GM23338 (cell line): ENCODE measurements at regions not wholly inside any gene's neighbourhood (a gene's known extent, or its start where the extent isn't known, plus 50 kb on each side); places are given as distances from the start of the nearest gene placed in this dataset.

Source experiments
- ATAC-seq: fragments of 200-7000 bp; cut with Tn5 transposase; 3 replicates; pipeline ENCODE4 v1.9.1; 2020
- DNase-seq: peaks from one replicate; pipeline ENCODE4 v3.0.0-alpha.2; 2015; ENCODE audit warnings: low spot score
- H2AFZ ChIP-seq: fragments of 200-600 bp; sonication (generic); 2 replicates; pipeline ENCODE4 v1.8.0; 2016; ENCODE audit warnings: antibody characterized with exemption, mild to moderate bottlenecking, moderate library complexity
- H3F3A ChIP-seq: fragments of 200-600 bp; sonication (generic); replicated peaks from 2 replicates; pipeline ENCODE4 v1.8.0; 2017; ENCODE audit warnings: antibody characterized with exemption, mixed run types, low read depth
- H3K27ac ChIP-seq: fragments of 200-600 bp; sonication (generic); 2 replicates; pipeline ENCODE4 v1.6.1; 2016; ENCODE audit warnings: low read depth
- H3K27me3 ChIP-seq: fragments of 200-600 bp; sonication (generic); 2 replicates; pipeline ENCODE4 v1.8.0; 2016; ENCODE audit warnings: mild to moderate bottlenecking, mixed run types, moderate library complexity; ENCODE audit not compliant: insufficient read depth
- H3K36me3 ChIP-seq: fragments of 200-600 bp; sonication (generic); 2 replicates; pipeline ENCODE4 v1.8.0; 2016; ENCODE audit warnings: mild to moderate bottlenecking; ENCODE audit not compliant: insufficient read depth
- H3K4me1 ChIP-seq: fragments of 200-600 bp; sonication (generic); 2 replicates; pipeline ENCODE4 v1.8.0; 2016; ENCODE audit warnings: mild to moderate bottlenecking, moderate library complexity; ENCODE audit not compliant: insufficient read depth
- H3K4me2 ChIP-seq: fragments of 200-600 bp; sonication (generic); 2 replicates; pipeline ENCODE4 v1.7.1; 2017; ENCODE audit warnings: mixed run types
- H3K4me3 ChIP-seq: fragments of 200-600 bp; sonication (generic); 2 replicates; pipeline ENCODE4 v1.6.1; 2016; ENCODE audit warnings: mixed run types
- H3K79me2 ChIP-seq: fragments of 200-600 bp; sonication (generic); replicated peaks from 2 replicates; pipeline ENCODE4 v1.8.0; 2017; ENCODE audit warnings: mild to moderate bottlenecking; ENCODE audit not compliant: insufficient read depth
- H3K9me2 ChIP-seq: fragments of 200-600 bp; sonication (generic); 2 replicates; pipeline ENCODE4 v1.8.0; 2017; ENCODE audit not compliant: insufficient read depth
- H4K20me1 ChIP-seq: fragments of 200-600 bp; sonication (generic); replicated peaks from 2 replicates; pipeline ENCODE4 v1.8.0; 2017; ENCODE audit warnings: mild to moderate bottlenecking; ENCODE audit not compliant: insufficient read depth
- H3K27ac Mint-ChIP-seq: 2 replicates; pipeline ENCODE4 v1.8.0; 2020; ENCODE audit warnings: inconsistent platforms, mild to moderate bottlenecking, moderate library complexity, mixed read lengths
- H3K27me3 Mint-ChIP-seq: 3 replicates; pipeline ENCODE4 v1.8.0; 2022; ENCODE audit warnings: low read depth, mild to moderate bottlenecking, moderate library complexity, mixed read lengths, inconsistent platforms; ENCODE audit not compliant: insufficient read depth, poor library complexity
- H3K36me3 Mint-ChIP-seq: 3 replicates; pipeline ENCODE4 v1.8.0; 2021; ENCODE audit warnings: low read depth, mild to moderate bottlenecking, inconsistent platforms, moderate library complexity, mixed read lengths
- H3K4me1 Mint-ChIP-seq: 3 replicates; pipeline ENCODE4 v1.8.0; 2020; ENCODE audit warnings: mild to moderate bottlenecking, inconsistent platforms, mixed read lengths
- H3K4me3 Mint-ChIP-seq: 3 replicates; pipeline ENCODE4 v1.8.0; 2021; ENCODE audit warnings: moderate library complexity, mild to moderate bottlenecking, inconsistent platforms, mixed read lengths
- H3K9me3 Mint-ChIP-seq: 3 replicates; pipeline ENCODE4 v1.8.0; 2020; ENCODE audit warnings: moderate library complexity, mild to moderate bottlenecking, inconsistent platforms, mixed read lengths
- EZH2phosphoT487 ChIP-seq: fragments of 200-600 bp; sonication (generic); IDR thresholded peaks from one replicate; pipeline ENCODE4 v1.8.1; 2018; ENCODE audit warnings: antibody characterized with exemption; ENCODE audit not compliant: unreplicated experiment
- JUNB ChIP-seq: IDR thresholded peaks from one replicate; pipeline ENCODE4 v1.6.1; 2016; ENCODE audit warnings: antibody characterized with exemption; ENCODE audit not compliant: unreplicated experiment
- NANOG ChIP-seq: IDR thresholded peaks from 2 replicates; pipeline ENCODE4 v1.6.1; 2016; ENCODE audit warnings: antibody characterized with exemption, borderline replicate concordance
- POLR2AphosphoS5 ChIP-seq: IDR thresholded peaks from 2 replicates; pipeline ENCODE4 v1.6.1; 2016; ENCODE audit warnings: antibody characterized with exemption, low read depth
- ZNF114 ChIP-seq: fragments of 250-450 bp; sonication (Bioruptor Pico); IDR thresholded peaks from 2 replicates; pipeline ENCODE4 v1.5.0; 2020; ENCODE audit warnings: mild to moderate bottlenecking, moderate library complexity
- TF ChIP-seq, protein P1 (sequence below): fragments of 250-450 bp; sonication (Bioruptor Pico); IDR thresholded peaks from 2 replicates; pipeline ENCODE4 v1.5.0; 2020; ENCODE audit warnings: mild to moderate bottlenecking, moderate library complexity
- TF ChIP-seq, protein P2 (sequence below), 2 experiments: fragments of 200-600 bp in 1 of 2; sonication (generic) in 1 of 2; conservative IDR thresholded peaks; 2 replicates each; pipeline versions ENCODE4 v1.5.1 to v1.6.1; 2016 to 2017; ENCODE audit warnings: antibody characterized with exemption in 2 of 2, low read depth in 2 of 2, mild to moderate bottlenecking in 2 of 2, moderate library complexity in 1 of 2
- TF ChIP-seq, protein P3 (sequence below): IDR thresholded peaks from 2 replicates; pipeline ENCODE4 v1.6.1; 2016; ENCODE audit warnings: antibody characterized with exemption
- TF ChIP-seq, protein P4 (sequence below): IDR thresholded peaks from one replicate; pipeline ENCODE4 v1.6.1; 2018; ENCODE audit warnings: antibody characterized with exemption; ENCODE audit not compliant: unreplicated experiment

DNA sequence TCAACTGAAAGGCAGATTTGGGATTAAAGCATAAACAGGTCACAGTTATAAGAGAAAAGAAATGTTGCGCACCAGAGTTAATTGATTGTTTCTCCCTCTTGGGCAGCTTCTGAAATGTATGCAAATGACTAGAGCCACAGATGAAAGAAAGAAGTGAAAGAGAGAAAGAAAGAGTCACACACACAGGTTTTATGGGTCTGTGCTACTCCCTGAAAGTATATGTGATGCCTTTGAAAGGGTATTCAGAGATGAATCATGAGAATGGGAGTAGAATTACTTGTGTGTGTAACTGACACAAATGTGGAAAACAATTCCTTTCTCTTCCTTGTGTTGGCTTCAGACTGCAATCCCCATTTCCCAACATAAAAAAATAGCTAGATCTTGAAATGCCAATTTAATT is 196.9 kb downstream of the FOXA2 start (continued):
- TF ChIP-seq, protein P1, sequence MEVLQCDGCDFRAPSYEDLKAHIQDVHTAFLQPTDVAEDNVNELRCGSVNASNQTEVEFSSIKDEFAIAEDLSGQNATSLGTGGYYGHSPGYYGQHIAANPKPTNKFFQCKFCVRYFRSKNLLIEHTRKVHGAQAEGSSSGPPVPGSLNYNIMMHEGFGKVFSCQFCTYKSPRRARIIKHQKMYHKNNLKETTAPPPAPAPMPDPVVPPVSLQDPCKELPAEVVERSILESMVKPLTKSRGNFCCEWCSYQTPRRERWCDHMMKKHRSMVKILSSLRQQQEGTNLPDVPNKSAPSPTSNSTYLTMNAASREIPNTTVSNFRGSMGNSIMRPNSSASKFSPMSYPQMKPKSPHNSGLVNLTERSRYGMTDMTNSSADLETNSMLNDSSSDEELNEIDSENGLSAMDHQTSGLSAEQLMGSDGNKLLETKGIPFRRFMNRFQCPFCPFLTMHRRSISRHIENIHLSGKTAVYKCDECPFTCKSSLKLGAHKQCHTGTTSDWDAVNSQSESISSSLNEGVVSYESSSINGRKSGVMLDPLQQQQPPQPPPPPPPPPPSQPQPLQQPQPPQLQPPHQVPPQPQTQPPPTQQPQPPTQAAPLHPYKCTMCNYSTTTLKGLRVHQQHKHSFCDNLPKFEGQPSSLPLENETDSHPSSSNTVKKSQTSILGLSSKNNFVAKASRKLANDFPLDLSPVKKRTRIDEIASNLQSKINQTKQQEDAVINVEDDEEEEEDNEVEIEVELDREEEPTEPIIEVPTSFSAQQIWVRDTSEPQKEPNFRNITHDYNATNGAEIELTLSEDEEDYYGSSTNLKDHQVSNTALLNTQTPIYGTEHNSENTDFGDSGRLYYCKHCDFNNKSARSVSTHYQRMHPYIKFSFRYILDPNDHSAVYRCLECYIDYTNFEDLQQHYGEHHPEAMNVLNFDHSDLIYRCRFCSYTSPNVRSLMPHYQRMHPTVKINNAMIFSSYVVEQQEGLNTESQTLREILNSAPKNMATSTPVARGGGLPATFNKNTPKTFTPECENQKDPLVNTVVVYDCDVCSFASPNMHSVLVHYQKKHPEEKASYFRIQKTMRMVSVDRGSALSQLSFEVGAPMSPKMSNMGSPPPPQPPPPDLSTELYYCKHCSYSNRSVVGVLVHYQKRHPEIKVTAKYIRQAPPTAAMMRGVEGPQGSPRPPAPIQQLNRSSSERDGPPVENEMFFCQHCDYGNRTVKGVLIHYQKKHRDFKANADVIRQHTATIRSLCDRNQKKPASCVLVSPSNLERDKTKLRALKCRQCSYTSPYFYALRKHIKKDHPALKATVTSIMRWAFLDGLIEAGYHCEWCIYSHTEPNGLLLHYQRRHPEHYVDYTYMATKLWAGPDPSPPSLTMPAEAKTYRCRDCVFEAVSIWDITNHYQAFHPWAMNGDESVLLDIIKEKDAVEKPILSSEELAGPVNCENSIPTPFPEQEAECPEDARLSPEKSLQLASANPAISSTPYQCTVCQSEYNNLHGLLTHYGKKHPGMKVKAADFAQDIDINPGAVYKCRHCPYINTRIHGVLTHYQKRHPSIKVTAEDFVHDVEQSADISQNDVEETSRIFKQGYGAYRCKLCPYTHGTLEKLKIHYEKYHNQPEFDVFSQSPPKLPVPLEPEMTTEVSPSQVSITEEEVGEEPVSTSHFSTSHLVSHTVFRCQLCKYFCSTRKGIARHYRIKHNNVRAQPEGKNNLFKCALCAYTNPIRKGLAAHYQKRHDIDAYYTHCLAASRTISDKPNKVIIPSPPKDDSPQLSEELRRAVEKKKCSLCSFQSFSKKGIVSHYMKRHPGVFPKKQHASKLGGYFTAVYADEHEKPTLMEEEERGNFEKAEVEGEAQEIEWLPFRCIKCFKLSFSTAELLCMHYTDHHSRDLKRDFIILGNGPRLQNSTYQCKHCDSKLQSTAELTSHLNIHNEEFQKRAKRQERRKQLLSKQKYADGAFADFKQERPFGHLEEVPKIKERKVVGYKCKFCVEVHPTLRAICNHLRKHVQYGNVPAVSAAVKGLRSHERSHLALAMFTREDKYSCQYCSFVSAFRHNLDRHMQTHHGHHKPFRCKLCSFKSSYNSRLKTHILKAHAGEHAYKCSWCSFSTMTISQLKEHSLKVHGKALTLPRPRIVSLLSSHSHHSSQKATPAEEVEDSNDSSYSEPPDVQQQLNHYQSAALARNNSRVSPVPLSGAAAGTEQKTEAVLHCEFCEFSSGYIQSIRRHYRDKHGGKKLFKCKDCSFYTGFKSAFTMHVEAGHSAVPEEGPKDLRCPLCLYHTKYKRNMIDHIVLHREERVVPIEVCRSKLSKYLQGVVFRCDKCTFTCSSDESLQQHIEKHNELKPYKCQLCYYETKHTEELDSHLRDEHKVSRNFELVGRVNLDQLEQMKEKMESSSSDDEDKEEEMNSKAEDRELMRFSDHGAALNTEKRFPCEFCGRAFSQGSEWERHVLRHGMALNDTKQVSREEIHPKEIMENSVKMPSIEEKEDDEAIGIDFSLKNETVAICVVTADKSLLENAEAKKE (CRISPR knock-in tag), result no peak
- TF ChIP-seq, protein P2, sequence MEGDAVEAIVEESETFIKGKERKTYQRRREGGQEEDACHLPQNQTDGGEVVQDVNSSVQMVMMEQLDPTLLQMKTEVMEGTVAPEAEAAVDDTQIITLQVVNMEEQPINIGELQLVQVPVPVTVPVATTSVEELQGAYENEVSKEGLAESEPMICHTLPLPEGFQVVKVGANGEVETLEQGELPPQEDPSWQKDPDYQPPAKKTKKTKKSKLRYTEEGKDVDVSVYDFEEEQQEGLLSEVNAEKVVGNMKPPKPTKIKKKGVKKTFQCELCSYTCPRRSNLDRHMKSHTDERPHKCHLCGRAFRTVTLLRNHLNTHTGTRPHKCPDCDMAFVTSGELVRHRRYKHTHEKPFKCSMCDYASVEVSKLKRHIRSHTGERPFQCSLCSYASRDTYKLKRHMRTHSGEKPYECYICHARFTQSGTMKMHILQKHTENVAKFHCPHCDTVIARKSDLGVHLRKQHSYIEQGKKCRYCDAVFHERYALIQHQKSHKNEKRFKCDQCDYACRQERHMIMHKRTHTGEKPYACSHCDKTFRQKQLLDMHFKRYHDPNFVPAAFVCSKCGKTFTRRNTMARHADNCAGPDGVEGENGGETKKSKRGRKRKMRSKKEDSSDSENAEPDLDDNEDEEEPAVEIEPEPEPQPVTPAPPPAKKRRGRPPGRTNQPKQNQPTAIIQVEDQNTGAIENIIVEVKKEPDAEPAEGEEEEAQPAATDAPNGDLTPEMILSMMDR (conservative IDR thresholded peaks at IDR 0.05; ENCODE audit: low read depth in 2 of 2), result no peak
- no peak for TF ChIP-seq ZNF114
- no peak for TF ChIP-seq JUNB
- TF ChIP-seq, protein P3, sequence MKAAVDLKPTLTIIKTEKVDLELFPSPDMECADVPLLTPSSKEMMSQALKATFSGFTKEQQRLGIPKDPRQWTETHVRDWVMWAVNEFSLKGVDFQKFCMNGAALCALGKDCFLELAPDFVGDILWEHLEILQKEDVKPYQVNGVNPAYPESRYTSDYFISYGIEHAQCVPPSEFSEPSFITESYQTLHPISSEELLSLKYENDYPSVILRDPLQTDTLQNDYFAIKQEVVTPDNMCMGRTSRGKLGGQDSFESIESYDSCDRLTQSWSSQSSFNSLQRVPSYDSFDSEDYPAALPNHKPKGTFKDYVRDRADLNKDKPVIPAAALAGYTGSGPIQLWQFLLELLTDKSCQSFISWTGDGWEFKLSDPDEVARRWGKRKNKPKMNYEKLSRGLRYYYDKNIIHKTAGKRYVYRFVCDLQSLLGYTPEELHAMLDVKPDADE, result no peak

DNA sequence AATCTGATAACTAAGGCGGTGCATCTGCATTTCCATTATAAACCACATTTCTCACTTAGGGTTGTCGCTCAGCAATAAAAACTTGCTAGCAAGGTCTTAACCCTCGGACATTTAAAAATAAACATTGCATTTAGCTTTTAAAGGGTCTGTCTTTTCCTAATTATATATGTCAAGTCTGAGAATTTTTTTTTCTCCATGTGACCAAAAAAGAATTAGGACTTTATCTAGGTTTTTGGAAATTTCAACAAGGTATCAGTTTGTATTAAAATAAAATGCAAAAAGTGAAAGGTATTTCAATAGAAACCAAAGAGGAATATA is 198.1 kb downstream of the FOXA2 start:
- H3K4me1 Mint-ChIP-seq, result peaks cover 26% of the 10 kb centered on the region
- Histone ChIP-seq H3K36me3 (no peaks in the 10 kb centered on the region), H3K4me1 (peaks cover 6% of the 10 kb centered on the region), H3F3A (no peaks in the 10 kb centered on the region), H4K20me1 (no peaks in the 10 kb centered on the region), H3K79me2 (no peaks in the 10 kb centered on the region), H2AFZ (no peak overlapping the region), H3K9me2 (no peaks in the 10 kb centered on the region), H3K4me3 (no peak overlapping the region), H3K4me2 (no peak overlapping the region), H3K27ac (no peak overlapping the region), H3K27me3 (no peaks in the 10 kb centered on the region)
- H3K27ac Mint-ChIP-seq, result no peak overlapping the region
- ATAC-seq (no peak), DNase-seq (no peak)
- H3K4me3 Mint-ChIP-seq, result no peak overlapping the region
- H3K27me3 Mint-ChIP-seq, result peaks cover 4% of the 10 kb centered on the region
- no peaks in the 10 kb centered on the region for H3K9me3 Mint-ChIP-seq
- H3K36me3 Mint-ChIP-seq, result no peaks in the 10 kb centered on the region
- TF ChIP-seq, protein P2 (conservative IDR thresholded peaks at IDR 0.05; ENCODE audit: low read depth in 2 of 2), result no peak; a peak in 1 of 4 replicates
- no peak for TF ChIP-seq NANOG
- TF ChIP-seq JUNB, result no peak
- TF ChIP-seq EZH2phosphoT487, result no peak
- no peak for TF ChIP-seq POLR2AphosphoS5
- no peak for TF ChIP-seq ZNF114
- TF ChIP-seq, protein P4, sequence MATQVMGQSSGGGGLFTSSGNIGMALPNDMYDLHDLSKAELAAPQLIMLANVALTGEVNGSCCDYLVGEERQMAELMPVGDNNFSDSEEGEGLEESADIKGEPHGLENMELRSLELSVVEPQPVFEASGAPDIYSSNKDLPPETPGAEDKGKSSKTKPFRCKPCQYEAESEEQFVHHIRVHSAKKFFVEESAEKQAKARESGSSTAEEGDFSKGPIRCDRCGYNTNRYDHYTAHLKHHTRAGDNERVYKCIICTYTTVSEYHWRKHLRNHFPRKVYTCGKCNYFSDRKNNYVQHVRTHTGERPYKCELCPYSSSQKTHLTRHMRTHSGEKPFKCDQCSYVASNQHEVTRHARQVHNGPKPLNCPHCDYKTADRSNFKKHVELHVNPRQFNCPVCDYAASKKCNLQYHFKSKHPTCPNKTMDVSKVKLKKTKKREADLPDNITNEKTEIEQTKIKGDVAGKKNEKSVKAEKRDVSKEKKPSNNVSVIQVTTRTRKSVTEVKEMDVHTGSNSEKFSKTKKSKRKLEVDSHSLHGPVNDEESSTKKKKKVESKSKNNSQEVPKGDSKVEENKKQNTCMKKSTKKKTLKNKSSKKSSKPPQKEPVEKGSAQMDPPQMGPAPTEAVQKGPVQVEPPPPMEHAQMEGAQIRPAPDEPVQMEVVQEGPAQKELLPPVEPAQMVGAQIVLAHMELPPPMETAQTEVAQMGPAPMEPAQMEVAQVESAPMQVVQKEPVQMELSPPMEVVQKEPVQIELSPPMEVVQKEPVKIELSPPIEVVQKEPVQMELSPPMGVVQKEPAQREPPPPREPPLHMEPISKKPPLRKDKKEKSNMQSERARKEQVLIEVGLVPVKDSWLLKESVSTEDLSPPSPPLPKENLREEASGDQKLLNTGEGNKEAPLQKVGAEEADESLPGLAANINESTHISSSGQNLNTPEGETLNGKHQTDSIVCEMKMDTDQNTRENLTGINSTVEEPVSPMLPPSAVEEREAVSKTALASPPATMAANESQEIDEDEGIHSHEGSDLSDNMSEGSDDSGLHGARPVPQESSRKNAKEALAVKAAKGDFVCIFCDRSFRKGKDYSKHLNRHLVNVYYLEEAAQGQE, result no peak
- TF ChIP-seq, protein P3, result no peak
